HG02588 (cell line): ENCODE measurements at regions not wholly inside any gene's neighbourhood (a gene's known extent, or its start where the extent isn't known, plus 50 kb on each side); places are given as distances from the start of the nearest gene placed in this dataset.

Experiments
- ATAC-seq: cut with Tn5 transposase; IDR thresholded peaks from one replicate; pipeline ENCODE4 v1.9.1; 2021; ENCODE audit warnings: mild to moderate bottlenecking, moderate library complexity; ENCODE audit not compliant: unreplicated experiment

- no peak for ATAC-seq
Measured at GRCh38 chr21:34022627-34023335, 50.6 kb upstream of the MRPS6 start.

DNA sequence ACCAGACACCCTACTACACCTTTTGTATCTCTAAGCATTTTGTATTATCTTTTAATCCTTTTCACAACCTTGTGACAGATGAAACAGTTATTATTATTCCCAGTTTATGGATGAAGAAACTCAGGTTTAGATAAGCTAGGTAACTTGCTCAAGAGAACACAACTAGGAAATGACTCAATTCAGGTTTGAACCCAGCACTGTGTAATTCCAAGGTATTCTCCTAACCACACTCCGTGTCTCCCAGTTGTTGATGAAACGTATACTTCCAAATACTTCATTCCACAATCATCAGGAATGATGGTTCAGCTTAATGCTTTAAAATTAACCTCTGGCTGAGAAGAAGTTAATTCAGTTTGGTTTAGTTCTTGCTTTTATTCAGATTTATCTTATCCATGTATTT is 51.7 kb upstream of the MRPS6 start:
- no peak for ATAC-seq

GRCh38 chr21:34020983-34021553 is 52.3 kb upstream of the MRPS6 start:
- ATAC-seq: no peak

- ATAC-seq: peak; percentile 35
Measured at GRCh38 chr21:34020005-34020847, 53.2 kb upstream of the MRPS6 start.

DNA sequence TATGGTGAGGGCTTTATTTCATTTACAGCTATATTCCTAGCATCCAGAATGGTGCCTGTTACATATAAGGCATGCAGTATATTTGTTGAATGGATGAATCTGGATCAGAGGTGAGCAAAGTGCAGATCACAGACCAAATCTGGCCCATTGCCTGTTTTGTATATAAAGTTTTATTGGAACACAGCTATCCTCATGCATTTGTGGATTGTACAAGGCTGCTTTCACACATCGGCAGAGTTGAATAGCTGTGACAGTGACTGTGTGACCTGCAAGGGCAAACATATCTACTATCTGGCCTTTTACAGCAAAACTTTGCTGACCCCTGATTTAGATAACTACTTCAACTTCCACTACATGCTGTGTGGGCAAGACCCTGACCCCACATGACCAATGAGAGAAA is 54.0 kb upstream of the MRPS6 start:
- no peak for ATAC-seq

- ATAC-seq: peak; percentile 37
Measured at GRCh38 chr21:34018910-34019309, 54.5 kb upstream of the MRPS6 start.

GRCh38 chr21:34018185-34018584 is 55.2 kb upstream of the MRPS6 start:
- no peak for ATAC-seq

GRCh38 chr21:34017039-34017961 is 56.1 kb upstream of the MRPS6 start:
- peak; percentile 42 for ATAC-seq

DNA sequence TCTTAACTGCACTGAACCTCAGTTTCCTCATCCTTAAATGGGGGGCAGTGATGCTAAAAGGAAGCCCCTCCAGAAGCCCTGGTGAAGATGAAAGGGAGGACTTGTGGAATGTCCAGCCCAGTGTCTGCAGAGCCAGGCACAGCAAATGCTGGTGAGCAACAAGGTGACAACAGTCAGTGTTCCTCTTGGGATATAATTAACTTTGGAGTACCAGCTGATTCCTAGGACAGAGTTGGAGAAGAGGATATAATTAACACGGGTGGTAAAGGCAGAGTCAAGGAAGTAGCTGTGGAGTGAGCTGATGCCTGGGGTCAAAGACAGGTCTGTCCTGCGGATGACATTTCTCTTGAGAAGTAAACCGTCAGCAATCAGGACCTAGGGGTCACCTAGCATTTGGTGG is 60.7 kb upstream of the MRPS6 start:
- no peak for ATAC-seq

- ATAC-seq: no peak
Measured at GRCh38 chr21:34011660-34012059, 61.7 kb upstream of the MRPS6 start.

DNA sequence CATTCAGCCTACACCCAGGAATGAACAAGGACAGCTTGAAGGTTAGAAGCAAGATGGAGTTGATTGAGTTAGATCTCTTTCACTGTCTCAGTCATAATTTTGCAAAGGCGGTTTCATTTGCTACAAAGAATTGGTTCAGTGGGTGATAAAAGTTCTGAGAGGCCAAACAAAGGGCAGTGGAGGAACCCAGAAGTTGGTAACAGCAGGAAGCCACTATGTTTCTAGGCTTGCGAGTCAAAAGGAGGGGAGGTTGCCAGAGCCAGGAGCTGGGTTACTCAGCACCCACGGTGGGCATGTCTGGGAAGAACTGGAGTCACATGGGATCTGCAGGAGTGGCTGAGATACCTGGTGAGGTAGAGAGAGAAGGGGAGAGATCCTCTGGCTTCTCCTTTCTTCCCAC is 64.2 kb upstream of the MRPS6 start:
- ATAC-seq: no peak

DNA sequence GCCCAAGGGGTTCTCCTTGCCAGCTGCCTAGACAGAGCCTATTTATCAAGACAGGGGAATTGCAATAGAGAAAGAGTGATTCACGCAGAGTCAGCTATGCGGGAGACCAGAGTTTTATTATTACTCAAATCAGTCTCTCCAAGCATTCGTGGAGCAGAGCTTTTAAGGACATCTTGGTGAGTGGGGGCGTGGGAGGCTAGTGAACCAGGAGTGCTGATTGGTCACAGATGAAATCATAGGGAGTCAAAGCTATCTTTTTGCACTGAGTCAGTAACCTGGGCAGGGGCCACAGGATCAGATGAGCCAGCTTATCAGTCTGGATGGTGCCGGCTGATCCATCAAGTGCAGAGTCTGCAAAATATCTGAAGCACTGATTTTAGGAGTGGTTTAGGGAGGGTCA is 64.8 kb upstream of the MRPS6 start:
- ATAC-seq: no peak

DNA sequence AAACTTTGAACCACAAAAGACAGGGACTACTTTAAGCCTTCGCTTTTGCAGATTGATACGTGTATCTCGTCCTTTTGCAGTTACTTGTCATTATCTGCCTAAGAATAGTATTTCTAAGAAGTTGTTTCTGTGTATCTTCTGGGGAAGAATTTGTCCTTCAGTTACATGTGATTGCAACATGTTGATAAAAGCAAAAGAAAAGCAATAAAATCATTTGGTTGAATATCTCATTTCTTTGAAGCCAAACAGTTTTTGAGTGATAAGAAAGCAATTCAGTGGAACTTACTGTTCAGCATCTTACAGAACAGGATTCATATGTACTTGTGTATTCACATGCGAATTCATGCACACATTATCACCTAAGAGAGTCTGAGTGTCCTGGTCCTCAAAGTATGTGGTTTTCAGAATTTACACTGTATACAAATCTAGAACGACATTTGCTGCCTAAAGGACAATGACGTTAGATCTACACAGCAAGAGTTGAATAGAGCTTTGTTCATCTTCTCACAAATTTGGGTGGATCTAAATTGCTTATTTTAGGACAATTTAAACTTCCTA is 66.7 kb upstream of the MRPS6 start:
- no peak for ATAC-seq

GRCh38 chr21:34004974-34005373 is 68.4 kb upstream of the MRPS6 start:
- no peak for ATAC-seq

DNA sequence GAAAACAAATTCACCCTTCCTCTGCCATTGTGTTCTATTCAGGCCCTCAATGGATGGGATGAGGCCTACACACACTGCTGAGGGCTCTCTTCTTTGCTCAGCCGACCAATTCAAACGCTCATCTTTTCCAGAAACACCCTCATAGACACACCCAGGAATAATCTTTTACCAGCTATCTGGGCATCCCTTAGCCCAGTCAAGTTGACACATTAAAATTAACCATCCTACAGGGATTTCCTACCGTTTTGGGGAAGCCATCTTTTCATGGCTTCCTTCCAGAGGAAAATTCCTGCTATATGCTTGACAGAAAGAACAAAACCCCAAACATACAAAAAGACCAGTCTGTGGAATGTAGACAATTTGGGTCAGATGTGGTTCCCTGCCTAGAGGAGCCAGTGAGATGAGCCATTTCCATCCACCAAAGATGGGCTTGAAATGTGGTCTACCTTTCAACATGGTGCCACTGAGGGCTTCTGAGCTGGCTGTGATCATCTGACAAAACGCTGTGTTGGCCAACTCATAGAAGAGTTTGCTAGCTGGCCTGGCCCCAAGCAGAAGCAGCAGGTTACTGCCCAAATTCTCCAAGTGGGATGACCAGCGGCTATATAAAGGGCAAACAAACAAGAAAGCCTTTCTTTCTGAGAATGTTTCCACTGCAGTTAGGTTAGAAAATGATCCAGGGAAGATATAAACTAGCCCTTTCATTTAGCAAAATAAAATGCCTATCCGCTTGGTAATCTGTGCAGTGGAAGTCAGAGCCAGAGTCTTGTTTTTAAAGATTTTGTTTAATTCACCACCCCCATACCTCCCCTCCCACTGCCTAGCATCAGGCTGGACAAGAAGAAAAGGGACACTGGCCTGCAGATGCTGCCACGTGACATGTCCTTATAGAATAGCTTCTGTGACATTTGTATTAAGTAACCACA is 69.1 kb upstream of the MRPS6 start:
- ATAC-seq: no peak

DNA sequence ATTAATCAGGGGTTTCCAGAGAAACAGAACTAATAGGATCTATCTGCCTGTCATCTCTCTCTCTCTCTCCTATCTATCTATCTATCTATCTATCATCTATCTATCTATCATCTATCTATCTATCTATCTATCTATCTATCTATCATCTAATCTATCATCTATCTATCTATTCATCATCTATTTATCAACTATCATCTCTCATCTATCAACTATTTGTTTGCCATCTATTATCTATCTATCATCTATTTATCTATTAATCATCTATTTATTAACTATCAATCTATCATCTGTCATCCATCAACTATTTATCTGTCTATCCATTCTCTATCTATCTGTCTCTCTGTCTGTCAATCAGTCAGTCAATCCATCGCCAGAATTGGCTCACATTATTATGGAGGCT is 70.0 kb upstream of the MRPS6 start:
- no peak for ATAC-seq

DNA sequence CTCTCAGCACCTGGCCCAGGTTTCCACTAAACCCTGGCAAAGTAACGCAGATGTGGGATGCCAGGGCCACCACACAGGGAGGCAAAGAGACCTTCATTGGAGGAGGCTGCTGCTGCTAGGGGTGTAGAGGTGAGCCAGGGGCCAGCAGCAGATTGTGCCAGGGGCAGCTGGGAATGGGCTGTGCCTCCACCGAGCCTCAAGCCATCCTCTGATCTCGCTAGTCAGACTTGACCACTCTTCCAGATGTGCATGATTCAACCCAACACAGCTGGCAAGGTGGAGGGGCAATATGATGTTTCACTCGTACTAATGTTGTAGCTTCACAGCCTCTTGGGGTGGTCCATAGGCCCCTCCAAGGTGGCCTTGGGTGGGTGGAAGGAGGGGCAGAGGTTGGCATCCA is 73.0 kb upstream of the MRPS6 start:
- ATAC-seq: no peak

GRCh38 chr21:33998809-33999208 is 74.6 kb upstream of the MRPS6 start:
- ATAC-seq: no peak

DNA sequence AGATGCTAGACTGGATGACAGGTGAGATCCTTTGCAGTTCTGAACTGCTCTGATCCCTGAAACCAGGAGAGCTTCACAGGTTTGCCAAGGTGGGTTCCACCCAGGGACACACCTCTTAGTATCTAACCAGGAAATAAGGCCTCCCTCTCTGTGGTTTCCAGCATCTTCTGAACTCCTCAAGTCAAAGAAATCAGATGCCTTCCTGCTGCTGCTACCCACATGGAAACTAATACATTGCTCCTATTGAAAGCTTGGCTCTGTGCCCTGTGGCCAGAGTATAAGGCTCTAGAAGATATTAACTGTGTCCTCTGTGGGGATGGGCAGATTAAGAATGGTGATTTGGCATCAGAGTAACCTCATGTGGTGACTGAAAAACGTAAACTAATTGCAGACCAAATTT is 75.0 kb upstream of the MRPS6 start:
- no peak for ATAC-seq

- no peak for ATAC-seq
Measured at GRCh38 chr21:33997436-33997835, 75.9 kb upstream of the MRPS6 start.
